Uterus (tissue), 3 donors: ENCODE measurements at regions not wholly inside any gene's neighbourhood (a gene's known extent, or its start where the extent isn't known, plus 50 kb on each side); places are given as distances from the start of the nearest gene placed in this dataset.

ENCODE experiments used
- DNase-seq, 2 donors: peaks; one replicate each; pipeline ENCODE4 v3.0.0-alpha.2; 2019 to 2020
- H3K27ac ChIP-seq, 2 donors: fragments of 200-600 bp; sonication (generic); 1 replicate in 1 of 2; 2 replicates in 1 of 2; pipeline ENCODE4 v1.5.1; 2016 to 2018
- H3K27me3 ChIP-seq, 2 donors: fragments of 200-600 bp; sonication (generic); one replicate each; pipeline ENCODE4 v1.5.1; 2018 to 2019; ENCODE audit warnings: control low read depth in 1 of 2
- H3K36me3 ChIP-seq, 2 donors: fragments of 200-600 bp; sonication (generic); one replicate each; pipeline ENCODE4 v1.5.1; 2019; ENCODE audit warnings: control low read depth in 1 of 2
- H3K4me1 ChIP-seq, 2 donors: fragments of 200-600 bp; sonication (generic); one replicate each; pipeline ENCODE4 v1.5.1; 2018 to 2019; ENCODE audit warnings: control low read depth in 1 of 2
- H3K4me3 ChIP-seq, 2 donors: fragments of 200-600 bp; sonication (generic); 1 replicate in 1 of 2; 2 replicates in 1 of 2; pipeline ENCODE4 v1.5.1; 2018 to 2019; ENCODE audit warnings: mild to moderate bottlenecking in 1 of 2
- H3K9me3 ChIP-seq, 2 donors: fragments of 200-600 bp; sonication (generic); one replicate each; pipeline ENCODE4 v1.5.1; 2019; ENCODE audit warnings: control low read depth in 1 of 2
- CTCF ChIP-seq, 4 experiments: fragments of 200-600 bp in 2 of 4; fragments of 450-650 bp in 2 of 4; sonication (generic) in 2 of 4; IDR thresholded peaks; one replicate each; pipeline ENCODE4 v1.5.1; 2016 to 2019; ENCODE audit warnings: antibody characterized with exemption in 4 of 4, mild to moderate bottlenecking in 2 of 4, moderate library complexity in 1 of 4
- POLR2A ChIP-seq, 2 donors: fragments of 450-650 bp; IDR thresholded peaks; one replicate each; pipeline ENCODE4 v1.6.1; 2016; ENCODE audit warnings: antibody characterized with exemption in 2 of 2, mild to moderate bottlenecking in 1 of 2, moderate library complexity in 1 of 2
- intact Hi-C: fragments of 100-400 bp; cut with DNase I; formaldehyde crosslinking; loops from one replicate; pipeline ENCODE4 v1.15.1; 2023; ENCODE audit warnings: low total_unique reads
- donor health status: DM: yes; HTN: yes; CAD: no.

- no peaks in the 10 kb centered on the region for H3K9me3 ChIP-seq
- TF ChIP-seq CTCF (IDR thresholded peaks at IDR 0.05) (no peak), POLR2A (IDR thresholded peaks at IDR 0.05) (no peak)
- no peak for DNase-seq
- no peak overlapping the region for H3K27ac ChIP-seq
- intact Hi-C loops: no loop called here
- no peaks in the 10 kb centered on the region for H3K4me1 ChIP-seq
- no peak overlapping the region for H3K4me3 ChIP-seq
- no peaks in the 10 kb centered on the region for H3K36me3 ChIP-seq
- H3K27me3 ChIP-seq: no peaks in the 10 kb centered on the region
Measured at GRCh38 chr2:133680343-133681049, 112.2 kb upstream of the NCKAP5 start.

GRCh38 chr2:133682347-133682746, 114.1 kb upstream of the NCKAP5 start:
- H3K4me3 ChIP-seq: no peak overlapping the region
- TF ChIP-seq POLR2A (IDR thresholded peaks at IDR 0.05): no peak
- TF ChIP-seq CTCF (IDR thresholded peaks at IDR 0.05): no peak
- no peaks in the 10 kb centered on the region for H3K4me1 ChIP-seq
- no peaks in the 10 kb centered on the region for H3K36me3 ChIP-seq
- no peaks in the 10 kb centered on the region for H3K9me3 ChIP-seq
- intact Hi-C loops: no loop called here
- no peaks in the 10 kb centered on the region for H3K27me3 ChIP-seq
- no peak overlapping the region for H3K27ac ChIP-seq
- DNase-seq: no peak

- no peak for TF ChIP-seq POLR2A (IDR thresholded peaks at IDR 0.05)
- no peak for TF ChIP-seq CTCF (IDR thresholded peaks at IDR 0.05)
- no peak for DNase-seq
Measured at GRCh38 chr2:133682906-133683305, 114.6 kb upstream of the NCKAP5 start.

GRCh38 chr2:133685636-133686215, 117.5 kb upstream of the NCKAP5 start:
- Histone ChIP-seq H3K9me3 (no peaks in the 10 kb centered on the region), H3K27ac (no peak overlapping the region), H3K36me3 (no peaks in the 10 kb centered on the region), H3K4me3 (no peak overlapping the region), H3K27me3 (no peaks in the 10 kb centered on the region), H3K4me1 (no peaks in the 10 kb centered on the region)
- intact Hi-C loops: no loop called here
- DNase-seq: no peak
- TF ChIP-seq CTCF (IDR thresholded peaks at IDR 0.05) (no peak), POLR2A (IDR thresholded peaks at IDR 0.05) (no peak)

More at GRCh38 chr2:133682906-133683305, 114.6 kb upstream of the NCKAP5 start:
- H3K4me3 ChIP-seq: no peak overlapping the region
- H3K27ac ChIP-seq: no peak overlapping the region
- H3K9me3 ChIP-seq: no peaks in the 10 kb centered on the region
- H3K36me3 ChIP-seq: no peaks in the 10 kb centered on the region
- intact Hi-C loops: no loop called here
- no peaks in the 10 kb centered on the region for H3K27me3 ChIP-seq
- no peaks in the 10 kb centered on the region for H3K4me1 ChIP-seq

GRCh38 chr2:133690780-133691179, 122.5 kb upstream of the NCKAP5 start:
- TF ChIP-seq CTCF (IDR thresholded peaks at IDR 0.05): no peak
- TF ChIP-seq POLR2A (IDR thresholded peaks at IDR 0.05): no peak
- Histone ChIP-seq H3K36me3 (no peaks in the 10 kb centered on the region), H3K27me3 (no peaks in the 10 kb centered on the region), H3K27ac (no peak overlapping the region), H3K9me3 (no peaks in the 10 kb centered on the region), H3K4me3 (no peak overlapping the region), H3K4me1 (no peaks in the 10 kb centered on the region)
- intact Hi-C loops: no loop called here
- DNase-seq: no peak
